Neural cell (in vitro differentiated cells): ENCODE measurements at regions not wholly inside any gene's neighbourhood (a gene's known extent, or its start where the extent isn't known, plus 50 kb on each side); places are given as distances from the start of the nearest gene placed in this dataset.

Experiments
- H2AFZ ChIP-seq: fragments of 200-600, 300-800 bp; sonication (generic), shearing (Covaris generic); 2 replicates; pipeline ENCODE4 v1.6.0; 2014; ENCODE audit warnings: low read depth, mild to moderate bottlenecking, antibody characterized with exemption, low read length, moderate library complexity
- H3F3A ChIP-seq: fragments of 200-600 bp; shearing (Covaris generic); 2 replicates; pipeline ENCODE4 v1.6.1; 2016; ENCODE audit warnings: mild to moderate bottlenecking, moderate library complexity, mixed read lengths, antibody characterized with exemption, low read length; ENCODE audit not compliant: insufficient read depth, poor library complexity, severe bottlenecking
- H3K27ac ChIP-seq: fragments of 200-600, 300-800 bp; sonication (generic), shearing (Covaris generic); 2 replicates; pipeline ENCODE4 v1.5.1; 2014; ENCODE audit warnings: mild to moderate bottlenecking, low read length, moderate library complexity
- H3K27me3 ChIP-seq: fragments of 300-800, 200-600 bp; sonication (generic), shearing (Covaris generic); 2 replicates; pipeline ENCODE4 v1.6.0; 2014; ENCODE audit warnings: mild to moderate bottlenecking, low read depth, low read length, moderate library complexity; ENCODE audit not compliant: insufficient read depth
- H3K36me3 ChIP-seq: fragments of 300-800, 200-600 bp; sonication (generic), shearing (Covaris generic); 2 replicates; pipeline ENCODE4 v1.5.1; 2014; ENCODE audit warnings: mild to moderate bottlenecking, antibody characterized with exemption, low read length, moderate library complexity; ENCODE audit not compliant: insufficient read depth
- H3K4me2 ChIP-seq: fragments of 300-800, 200-600 bp; sonication (generic), shearing (Covaris generic); 2 replicates; pipeline ENCODE4 v1.6.0; 2014; ENCODE audit warnings: mild to moderate bottlenecking, low read length
- H3K4me3 ChIP-seq: fragments of 300-800, 200-600 bp; sonication (generic), shearing (Covaris generic); 2 replicates; pipeline ENCODE4 v1.5.1; 2014; ENCODE audit warnings: mild to moderate bottlenecking, low read length, moderate library complexity
- H3K79me2 ChIP-seq: fragments of 200-600 bp; shearing (Covaris generic); replicated peaks from 2 replicates; pipeline ENCODE4 v1.6.0; 2014; ENCODE audit warnings: mild to moderate bottlenecking, low read length, moderate library complexity; ENCODE audit not compliant: insufficient read depth
- H3K9ac ChIP-seq: fragments of 300-800, 200-600 bp; sonication (generic), shearing (Covaris generic); 2 replicates; pipeline ENCODE4 v1.6.1; 2016; ENCODE audit warnings: mild to moderate bottlenecking, low read length, mixed read lengths
- H3K9me2 ChIP-seq: fragments of 200-600 bp; shearing (Covaris generic); 2 replicates; pipeline ENCODE4 v1.6.1; 2016; ENCODE audit warnings: mild to moderate bottlenecking, low read length, mixed read lengths; ENCODE audit not compliant: insufficient read depth
- H3K9me3 ChIP-seq: fragments of 200-600, 300-800 bp; sonication (generic), shearing (Covaris generic); 2 replicates; pipeline ENCODE4 v1.6.1; 2016; ENCODE audit warnings: mild to moderate bottlenecking, mixed run types, low read length, moderate library complexity, mixed read lengths
- H4K20me1 ChIP-seq: fragments of 200-600 bp; shearing (Covaris generic); 2 replicates; pipeline ENCODE4 v1.6.1; 2016; ENCODE audit warnings: mild to moderate bottlenecking, mixed run types; ENCODE audit not compliant: insufficient read depth
- EP300 ChIP-seq: fragments of 450-650 bp; conservative IDR thresholded peaks from 2 replicates; pipeline ENCODE4 v1.6.1; 2014; ENCODE audit warnings: antibody characterized with exemption, mild to moderate bottlenecking, moderate library complexity; ENCODE audit not compliant: poor library complexity, severe bottlenecking
- EZH2 ChIP-seq: fragments of 200-600, 300-800 bp; shearing (Covaris generic), sonication (generic); IDR thresholded peaks from 2 replicates; pipeline ENCODE4 v1.6.1; 2014; ENCODE audit warnings: antibody characterized with exemption, low read length, borderline replicate concordance, mild to moderate bottlenecking; ENCODE audit not compliant: insufficient read depth, poor library complexity, severe bottlenecking
- MXI1 ChIP-seq: fragments of 450-650 bp; conservative IDR thresholded peaks from 2 replicates; pipeline ENCODE4 v1.6.1; 2014; ENCODE audit warnings: antibody characterized with exemption, mild to moderate bottlenecking; ENCODE audit not compliant: poor library complexity, severe bottlenecking
- POLR2AphosphoS5 ChIP-seq: IDR thresholded peaks from 2 replicates; pipeline ENCODE4 v1.6.1; 2012
- RAD21 ChIP-seq: fragments of 450-650 bp; conservative IDR thresholded peaks from 2 replicates; pipeline ENCODE4 v1.6.1; 2014; ENCODE audit warnings: antibody characterized with exemption, mild to moderate bottlenecking, moderate library complexity
- SMC3 ChIP-seq: fragments of 450-650 bp; conservative IDR thresholded peaks from 2 replicates; pipeline ENCODE4 v1.6.1; 2014; ENCODE audit warnings: antibody characterized with exemption, mild to moderate bottlenecking, moderate library complexity; ENCODE audit not compliant: poor library complexity
- TAF1 ChIP-seq: IDR thresholded peaks from 2 replicates; pipeline ENCODE4 v1.6.1; 2012; ENCODE audit warnings: low read depth
- TF ChIP-seq, protein P1 (sequence below): fragments of 450-650 bp; IDR thresholded peaks from 2 replicates; pipeline ENCODE4 v1.5.1; 2014; ENCODE audit warnings: antibody characterized with exemption, mild to moderate bottlenecking, moderate library complexity; ENCODE audit not compliant: poor library complexity, severe bottlenecking
- TF ChIP-seq, protein P2 (sequence below): IDR thresholded peaks from 2 replicates; pipeline ENCODE4 v1.6.1; 2012; ENCODE audit warnings: borderline replicate concordance

GRCh38 chr6:113172531-113172966 is 684.6 kb upstream of the MARCKS start:
- no peak overlapping the region for H3K27ac ChIP-seq
- no peak overlapping the region for H3K4me2 ChIP-seq
- TF ChIP-seq, protein P1, sequence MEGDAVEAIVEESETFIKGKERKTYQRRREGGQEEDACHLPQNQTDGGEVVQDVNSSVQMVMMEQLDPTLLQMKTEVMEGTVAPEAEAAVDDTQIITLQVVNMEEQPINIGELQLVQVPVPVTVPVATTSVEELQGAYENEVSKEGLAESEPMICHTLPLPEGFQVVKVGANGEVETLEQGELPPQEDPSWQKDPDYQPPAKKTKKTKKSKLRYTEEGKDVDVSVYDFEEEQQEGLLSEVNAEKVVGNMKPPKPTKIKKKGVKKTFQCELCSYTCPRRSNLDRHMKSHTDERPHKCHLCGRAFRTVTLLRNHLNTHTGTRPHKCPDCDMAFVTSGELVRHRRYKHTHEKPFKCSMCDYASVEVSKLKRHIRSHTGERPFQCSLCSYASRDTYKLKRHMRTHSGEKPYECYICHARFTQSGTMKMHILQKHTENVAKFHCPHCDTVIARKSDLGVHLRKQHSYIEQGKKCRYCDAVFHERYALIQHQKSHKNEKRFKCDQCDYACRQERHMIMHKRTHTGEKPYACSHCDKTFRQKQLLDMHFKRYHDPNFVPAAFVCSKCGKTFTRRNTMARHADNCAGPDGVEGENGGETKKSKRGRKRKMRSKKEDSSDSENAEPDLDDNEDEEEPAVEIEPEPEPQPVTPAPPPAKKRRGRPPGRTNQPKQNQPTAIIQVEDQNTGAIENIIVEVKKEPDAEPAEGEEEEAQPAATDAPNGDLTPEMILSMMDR, result no peak
- TF ChIP-seq EP300, result peak; percentile 74
- no peak overlapping the region for H3K9ac ChIP-seq
- H2AFZ ChIP-seq, result no peak overlapping the region
- H3F3A ChIP-seq, result no peaks in the 10 kb centered on the region
- H3K4me3 ChIP-seq, result no peak overlapping the region
- H3K79me2 ChIP-seq, result no peaks in the 10 kb centered on the region
- H4K20me1 ChIP-seq, result no peaks in the 10 kb centered on the region
- H3K9me3 ChIP-seq, result no peaks in the 10 kb centered on the region
- H3K27me3 ChIP-seq, result no peaks in the 10 kb centered on the region
- no peaks in the 10 kb centered on the region for H3K9me2 ChIP-seq
- no peaks in the 10 kb centered on the region for H3K36me3 ChIP-seq

GRCh38 chr6:113178349-113178748 is 678.8 kb upstream of the MARCKS start:
- Histone ChIP-seq H3K4me2 (no peak overlapping the region), H2AFZ (no peak overlapping the region), H3K79me2 (no peaks in the 10 kb centered on the region), H3K9me2 (no peaks in the 10 kb centered on the region), H3K27ac (no peak overlapping the region), H3K27me3 (no peaks in the 10 kb centered on the region), H3K4me3 (no peak overlapping the region), H4K20me1 (no peaks in the 10 kb centered on the region), H3F3A (no peaks in the 10 kb centered on the region), H3K36me3 (no peaks in the 10 kb centered on the region), H3K9ac (no peak overlapping the region), H3K9me3 (no peaks in the 10 kb centered on the region)
- TF ChIP-seq, protein P1, result no peak
- TF ChIP-seq MXI1 (no peak), EP300 (no peak), SMC3 (no peak), TAF1 (no peak), RAD21 (no peak), POLR2AphosphoS5 (no peak), EZH2 (no peak)
- TF ChIP-seq, protein P2, sequence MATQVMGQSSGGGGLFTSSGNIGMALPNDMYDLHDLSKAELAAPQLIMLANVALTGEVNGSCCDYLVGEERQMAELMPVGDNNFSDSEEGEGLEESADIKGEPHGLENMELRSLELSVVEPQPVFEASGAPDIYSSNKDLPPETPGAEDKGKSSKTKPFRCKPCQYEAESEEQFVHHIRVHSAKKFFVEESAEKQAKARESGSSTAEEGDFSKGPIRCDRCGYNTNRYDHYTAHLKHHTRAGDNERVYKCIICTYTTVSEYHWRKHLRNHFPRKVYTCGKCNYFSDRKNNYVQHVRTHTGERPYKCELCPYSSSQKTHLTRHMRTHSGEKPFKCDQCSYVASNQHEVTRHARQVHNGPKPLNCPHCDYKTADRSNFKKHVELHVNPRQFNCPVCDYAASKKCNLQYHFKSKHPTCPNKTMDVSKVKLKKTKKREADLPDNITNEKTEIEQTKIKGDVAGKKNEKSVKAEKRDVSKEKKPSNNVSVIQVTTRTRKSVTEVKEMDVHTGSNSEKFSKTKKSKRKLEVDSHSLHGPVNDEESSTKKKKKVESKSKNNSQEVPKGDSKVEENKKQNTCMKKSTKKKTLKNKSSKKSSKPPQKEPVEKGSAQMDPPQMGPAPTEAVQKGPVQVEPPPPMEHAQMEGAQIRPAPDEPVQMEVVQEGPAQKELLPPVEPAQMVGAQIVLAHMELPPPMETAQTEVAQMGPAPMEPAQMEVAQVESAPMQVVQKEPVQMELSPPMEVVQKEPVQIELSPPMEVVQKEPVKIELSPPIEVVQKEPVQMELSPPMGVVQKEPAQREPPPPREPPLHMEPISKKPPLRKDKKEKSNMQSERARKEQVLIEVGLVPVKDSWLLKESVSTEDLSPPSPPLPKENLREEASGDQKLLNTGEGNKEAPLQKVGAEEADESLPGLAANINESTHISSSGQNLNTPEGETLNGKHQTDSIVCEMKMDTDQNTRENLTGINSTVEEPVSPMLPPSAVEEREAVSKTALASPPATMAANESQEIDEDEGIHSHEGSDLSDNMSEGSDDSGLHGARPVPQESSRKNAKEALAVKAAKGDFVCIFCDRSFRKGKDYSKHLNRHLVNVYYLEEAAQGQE, result no peak
